OCI-LY7 (cell line): ENCODE measurements at regions not wholly inside any gene's neighbourhood (a gene's known extent, or its start where the extent isn't known, plus 50 kb on each side); places are given as distances from the start of the nearest gene placed in this dataset.

Experiments used
- CTCF ChIP-seq: fragments of 200-600 bp; sonication (generic); conservative IDR thresholded peaks from 2 replicates; pipeline ENCODE4 v1.5.1; 2014; ENCODE audit warnings: mild to moderate bottlenecking, antibody characterized with exemption, low read length, moderate library complexity, mixed read lengths
- EZH2phosphoT487 ChIP-seq: fragments of 200-600 bp; sonication (generic); IDR thresholded peaks from 2 replicates; pipeline ENCODE4 v1.6.1; 2018; ENCODE audit warnings: low read depth, borderline replicate concordance, mild to moderate bottlenecking, mixed run types, antibody characterized with exemption, low read length, moderate library complexity, mixed read lengths

GRCh38 chr14:98198385-98198784 is 1073.6 kb downstream of the BCL11B start:
- TF ChIP-seq CTCF (no peak), EZH2phosphoT487 (no peak)
